ENCODE measurements at regions not wholly inside any gene's neighbourhood (a gene's known extent, or its start where the extent isn't known, plus 50 kb on each side); places are given as distances from the start of the nearest gene placed in this dataset.

- TF ChIP-seq CTCF (IDR thresholded peaks at IDR 0.05; ENCODE audit: insufficient read depth, low read length) = no peak
- DNase-seq (ENCODE audit: low read depth) = peak; percentile 35
Observed at GRCh38 chr5:125597338-125597737, 825.9 kb upstream of the GRAMD2B start.

DNA sequence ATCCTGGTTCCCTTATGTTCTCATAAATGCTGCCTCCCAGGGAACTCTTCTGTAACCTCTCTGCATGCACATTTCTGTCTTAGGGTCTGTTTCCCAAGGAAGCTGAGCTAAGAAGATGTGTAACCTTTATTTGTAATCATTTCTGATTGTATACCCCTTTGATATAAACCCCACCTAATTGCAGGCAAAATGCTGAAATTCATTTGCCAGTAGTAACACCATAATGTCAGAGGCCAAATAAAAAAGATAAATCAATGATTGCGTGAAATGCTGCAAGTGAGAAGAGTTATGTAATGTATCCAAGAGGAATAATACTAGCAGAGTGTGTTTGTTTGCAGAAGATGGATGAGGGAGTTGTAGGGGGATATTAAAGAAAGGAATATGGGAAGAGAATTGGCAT is 822.6 kb upstream of the GRAMD2B start:
- H3K4me3 ChIP-seq (ENCODE audit: low read depth, low read length) = no peak overlapping the region
- no peak for DNase-seq (ENCODE audit: low read depth)
- TF ChIP-seq CTCF (IDR thresholded peaks at IDR 0.05; ENCODE audit: insufficient read depth, low read length) = no peak

More at GRCh38 chr5:125597338-125597737, 825.9 kb upstream of the GRAMD2B start:
- H3K4me3 ChIP-seq (ENCODE audit: low read depth, low read length) = no peak overlapping the region

DNA sequence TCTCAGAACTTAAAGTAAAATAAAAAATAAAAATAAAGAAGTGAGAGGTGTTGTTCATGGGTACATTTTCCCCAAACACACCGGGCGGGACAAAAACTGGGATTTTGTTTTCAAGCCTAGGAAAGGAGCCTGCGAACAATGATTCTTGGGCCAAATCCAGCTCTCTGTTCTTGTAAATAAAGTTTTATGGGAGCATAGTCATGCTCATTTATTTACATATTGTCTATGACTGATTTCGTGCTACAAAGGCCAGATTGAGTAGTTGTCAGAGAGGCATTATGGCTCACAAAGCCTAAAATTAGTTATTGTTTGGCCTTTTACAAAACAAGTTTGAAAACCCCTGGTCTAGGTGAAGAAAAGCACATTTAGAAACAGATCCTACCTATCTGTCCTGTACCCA is 821.0 kb upstream of the GRAMD2B start:
- DNase-seq (ENCODE audit: low read depth) = no peak
- TF ChIP-seq CTCF (IDR thresholded peaks at IDR 0.05; ENCODE audit: insufficient read depth, low read length) = no peak

GRCh38 chr5:125603321-125603720 is 819.9 kb upstream of the GRAMD2B start:
- no peak overlapping the region for H3K4me3 ChIP-seq (ENCODE audit: low read depth, low read length)
- no peak for DNase-seq (ENCODE audit: low read depth)
- TF ChIP-seq CTCF (IDR thresholded peaks at IDR 0.05; ENCODE audit: insufficient read depth, low read length) = no peak

More for the DNA sequence above, 821.0 kb upstream of the GRAMD2B start:
- H3K4me3 ChIP-seq (ENCODE audit: low read depth, low read length) = no peak overlapping the region

DNA sequence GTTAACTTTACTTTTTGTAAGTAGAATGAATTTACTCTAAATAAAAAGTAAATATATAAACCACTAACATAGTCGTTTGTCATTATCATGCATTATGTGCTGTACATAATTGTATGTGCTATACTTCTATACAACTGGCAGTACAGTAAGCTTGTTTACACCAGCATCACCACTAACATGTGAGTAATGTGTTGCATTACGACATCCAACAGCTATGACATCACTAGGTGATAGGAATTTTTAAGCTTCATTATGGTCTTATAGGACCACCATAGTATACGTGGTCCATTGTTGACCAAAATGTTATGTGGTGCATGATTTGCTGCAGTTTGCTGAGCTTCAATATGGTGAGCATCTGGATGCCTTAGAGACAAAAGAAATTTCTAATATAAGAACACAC is 819.1 kb upstream of the GRAMD2B start:
- H3K4me3 ChIP-seq (ENCODE audit: low read depth, low read length) = no peak overlapping the region
- TF ChIP-seq CTCF (IDR thresholded peaks at IDR 0.05; ENCODE audit: insufficient read depth, low read length) = no peak
- DNase-seq (ENCODE audit: low read depth) = no peak

DNA sequence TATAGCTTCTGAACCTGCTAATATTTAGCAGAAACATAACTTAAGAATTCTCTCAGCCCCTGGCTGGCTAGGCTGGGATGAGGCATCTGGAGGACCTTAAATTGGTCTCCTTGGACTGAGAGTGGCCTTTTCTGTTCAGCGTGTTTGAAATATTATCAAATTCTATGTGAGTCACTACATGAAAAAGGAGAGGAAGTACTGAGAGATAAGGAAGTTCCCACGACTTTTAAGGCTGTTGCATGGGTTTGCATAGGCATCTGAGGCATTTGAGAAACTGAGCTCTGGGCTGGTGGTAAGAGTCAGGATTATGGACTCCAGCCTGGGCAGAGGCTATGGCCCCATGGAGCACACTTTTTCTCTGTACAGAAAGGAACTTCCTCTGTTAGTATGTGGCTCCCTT is 816.2 kb upstream of the GRAMD2B start:
- DNase-seq (ENCODE audit: low read depth) = peak; percentile 18
- TF ChIP-seq CTCF (IDR thresholded peaks at IDR 0.05; ENCODE audit: insufficient read depth, low read length) = no peak
- H3K4me3 ChIP-seq (ENCODE audit: low read depth, low read length) = no peak overlapping the region

DNA sequence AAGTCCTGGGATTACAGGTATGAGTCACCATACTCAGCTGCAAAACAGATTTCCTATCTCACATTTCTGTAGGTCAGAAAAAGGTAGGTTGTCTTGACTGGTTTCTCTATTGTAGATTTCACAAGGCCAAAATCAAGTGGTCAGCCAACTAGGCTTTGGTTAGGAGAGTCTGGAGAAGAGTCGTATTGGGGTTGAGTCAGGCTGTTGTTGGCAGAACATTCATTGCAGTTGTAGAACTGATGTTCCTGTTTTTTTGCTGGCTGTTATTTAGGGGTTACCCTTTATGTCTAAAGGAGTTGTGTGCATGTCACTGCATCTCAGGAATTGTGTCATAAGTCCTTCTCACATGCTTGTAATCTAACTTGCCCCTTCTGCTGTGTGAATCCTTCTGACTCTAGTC is 814.2 kb upstream of the GRAMD2B start:
- H3K4me3 ChIP-seq (ENCODE audit: low read depth, low read length) = no peak overlapping the region
- DNase-seq (ENCODE audit: low read depth) = no peak
- TF ChIP-seq CTCF (IDR thresholded peaks at IDR 0.05; ENCODE audit: insufficient read depth, low read length) = no peak
